GM18909 (cell line): ENCODE measurements at regions not wholly inside any gene's neighbourhood (a gene's known extent, or its start where the extent isn't known, plus 50 kb on each side); places are given as distances from the start of the nearest gene placed in this dataset.

ENCODE experiments used
- ATAC-seq: cut with Tn5 transposase; IDR thresholded peaks from one replicate; pipeline ENCODE4 v1.9.1; 2021; ENCODE audit warnings: mild to moderate bottlenecking; ENCODE audit not compliant: unreplicated experiment, poor library complexity

- ATAC-seq, result no peak
Measured at GRCh38 chr3:459311-459670, 262.7 kb downstream of the CHL1 start.

DNA sequence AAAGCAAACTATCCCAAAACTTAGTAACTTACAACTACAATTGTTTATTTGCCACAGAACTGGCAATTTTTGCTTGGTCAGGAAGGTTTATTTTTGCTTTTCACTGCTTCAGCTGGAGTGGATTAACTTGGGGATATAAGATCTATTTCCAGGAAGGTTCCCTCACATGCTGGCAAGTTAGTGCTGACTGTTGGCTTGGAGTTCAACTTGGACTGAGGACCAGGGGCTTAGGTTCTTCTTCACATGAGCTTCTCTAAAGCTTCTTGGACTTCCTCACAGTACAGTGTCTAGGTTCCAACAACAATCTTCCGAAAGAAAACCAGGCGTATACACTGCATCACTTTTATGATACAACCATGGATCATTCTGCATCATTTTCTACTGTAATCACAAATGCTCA, 264.4 kb downstream of the CHL1 start:
- no peak for ATAC-seq

GRCh38 chr3:462851-463250, 266.3 kb downstream of the CHL1 start:
- no peak for ATAC-seq

- peak; percentile 96 for ATAC-seq
Measured at GRCh38 chr3:463252-464192, 267.0 kb downstream of the CHL1 start.

DNA sequence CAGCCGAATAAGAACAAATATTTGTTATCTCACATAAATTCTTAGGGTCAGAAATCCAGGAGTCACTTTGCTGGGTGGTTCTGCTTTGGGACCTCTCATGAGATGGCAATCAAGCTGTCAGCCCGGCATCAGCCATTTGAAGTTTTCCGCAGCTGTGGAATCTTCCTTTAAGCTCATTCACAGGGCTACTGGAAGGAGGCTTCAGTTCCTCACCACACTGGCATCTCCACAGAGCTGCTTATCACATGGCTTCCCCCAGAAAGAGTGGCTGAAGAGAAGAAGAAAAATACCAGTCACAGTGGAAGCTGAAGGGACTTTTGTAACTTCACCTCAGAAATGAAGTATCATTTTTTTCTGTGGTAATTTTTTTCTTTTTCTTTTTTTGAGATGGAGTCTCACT, 267.7 kb downstream of the CHL1 start:
- peak; percentile 25 for ATAC-seq

GRCh38 chr3:468172-468571, 271.6 kb downstream of the CHL1 start:
- peak; percentile 41 for ATAC-seq

DNA sequence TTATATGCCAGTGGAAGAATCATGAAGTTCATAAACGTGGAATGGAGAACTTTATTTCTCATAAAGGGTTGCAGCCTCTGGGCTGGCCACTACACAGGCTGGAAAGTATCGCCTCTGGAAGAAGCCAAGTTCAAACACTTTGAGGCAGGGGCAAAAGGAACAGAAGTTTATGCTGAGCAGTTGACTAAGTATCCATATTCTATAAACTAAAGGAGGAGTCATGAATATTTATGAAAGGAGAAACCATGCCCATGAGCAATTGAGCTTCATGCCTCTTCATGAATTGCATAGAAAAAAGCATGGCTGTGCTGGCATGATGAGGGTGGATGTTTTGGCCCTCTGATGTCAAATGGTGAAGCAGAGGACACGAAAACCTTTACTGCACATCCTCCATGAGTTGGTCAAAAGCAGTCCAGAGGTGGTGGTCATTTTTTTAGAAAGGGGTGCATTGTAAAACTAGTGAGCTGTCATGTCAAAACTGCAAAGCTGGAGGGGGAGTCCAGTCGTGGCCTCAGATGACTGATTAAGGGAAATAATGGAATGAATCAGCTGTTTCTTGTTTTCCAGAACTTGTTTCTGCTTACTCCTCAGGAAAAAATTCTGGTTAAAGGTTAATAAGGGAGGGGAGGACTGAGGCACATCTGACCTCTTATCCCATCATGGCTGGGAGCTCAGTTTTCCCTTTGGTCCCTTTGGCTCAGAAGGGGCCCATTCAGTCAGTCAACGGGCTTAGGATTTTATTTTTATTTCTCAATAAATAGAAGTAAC, 276.7 kb downstream of the CHL1 start:
- no peak for ATAC-seq

GRCh38 chr3:474828-475227, 278.3 kb downstream of the CHL1 start:
- no peak for ATAC-seq

DNA sequence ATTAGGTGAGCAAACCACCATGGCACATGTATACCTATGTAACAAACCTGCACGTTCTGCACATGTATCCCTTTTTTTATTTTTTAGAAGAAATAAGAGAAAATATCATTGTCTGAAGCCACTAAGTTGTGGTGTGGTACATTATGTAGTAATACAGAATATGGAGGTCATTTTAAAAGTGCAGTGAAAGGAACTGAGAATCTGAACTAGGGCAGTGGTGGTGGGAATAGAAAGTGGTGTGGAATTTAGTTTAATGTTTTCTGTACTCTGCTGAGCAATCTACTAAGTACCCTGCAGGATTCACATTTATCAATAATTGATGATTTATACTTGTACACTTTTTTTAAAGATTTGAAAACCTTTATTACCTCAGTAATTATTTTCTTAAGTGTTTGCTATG, 283.5 kb downstream of the CHL1 start:
- peak; percentile 67 for ATAC-seq

- no peak for ATAC-seq
Measured at GRCh38 chr3:481111-481510, 284.5 kb downstream of the CHL1 start.

DNA sequence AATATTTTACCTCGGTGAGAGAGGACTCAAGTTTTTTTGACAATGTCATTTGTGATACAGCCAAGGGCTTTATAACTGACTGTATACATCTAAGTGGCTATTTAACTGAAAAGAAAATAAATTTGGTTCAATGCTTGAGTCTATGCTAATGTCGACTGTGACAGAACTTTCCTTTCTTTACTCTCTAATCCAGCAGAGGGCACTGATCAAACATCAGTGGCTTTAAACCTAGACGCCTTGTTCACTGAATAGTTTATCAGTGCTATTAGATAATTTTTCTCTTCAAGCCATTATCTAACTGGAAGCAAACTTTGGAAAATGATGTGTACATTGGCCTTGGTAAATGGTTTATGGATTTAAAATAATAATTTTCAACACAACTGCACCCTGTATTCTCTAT, 285.1 kb downstream of the CHL1 start:
- ATAC-seq, result peak; percentile 55

- ATAC-seq, result no peak
Measured at GRCh38 chr3:482479-482878, 285.9 kb downstream of the CHL1 start.

GRCh38 chr3:484341-484740, 287.8 kb downstream of the CHL1 start:
- ATAC-seq, result no peak

DNA sequence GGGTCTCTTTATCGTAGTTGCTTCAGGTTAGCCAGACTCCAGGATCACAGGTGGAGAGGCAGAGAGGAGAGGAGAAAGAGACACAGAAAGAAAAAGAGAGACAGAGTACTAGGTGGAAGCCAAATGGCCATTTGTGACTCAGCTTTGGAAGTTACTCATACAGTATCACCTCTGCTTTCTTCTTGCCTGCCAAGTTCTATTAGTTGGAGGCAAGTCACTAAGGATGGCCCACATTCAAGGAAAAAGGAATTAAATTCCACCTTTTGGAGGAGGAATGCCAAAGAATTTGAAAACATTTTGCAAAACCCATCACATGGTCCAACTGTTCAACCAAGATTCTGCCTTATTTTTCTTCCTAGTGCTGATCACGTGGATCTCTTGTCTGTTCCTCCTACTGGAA, 291.1 kb downstream of the CHL1 start:
- no peak for ATAC-seq

- ATAC-seq, result no peak
Measured at GRCh38 chr3:492586-493316, 296.2 kb downstream of the CHL1 start.

DNA sequence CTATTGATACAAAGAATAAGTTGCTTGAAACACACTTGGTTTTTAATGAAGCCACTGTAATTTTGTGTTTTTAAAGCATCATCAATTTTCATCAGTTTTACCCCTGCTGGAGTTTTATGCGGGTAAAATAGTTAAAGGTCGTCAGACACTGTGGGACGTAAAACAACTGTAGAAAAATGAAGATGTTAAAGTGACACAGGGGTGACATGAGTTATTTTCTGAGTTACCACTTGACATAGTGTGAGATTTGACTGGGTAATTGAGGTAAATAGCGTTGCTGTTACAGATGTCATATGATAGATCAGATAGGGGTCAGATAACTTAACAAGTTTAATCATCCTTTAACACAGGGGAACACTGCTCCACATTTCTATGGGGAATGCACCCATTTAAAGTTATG, 297.6 kb downstream of the CHL1 start:
- ATAC-seq, result no peak

- no peak for ATAC-seq
Measured at GRCh38 chr3:498487-498886, 301.9 kb downstream of the CHL1 start.

- no peak for ATAC-seq
Measured at GRCh38 chr3:499001-499761, 302.6 kb downstream of the CHL1 start.

DNA sequence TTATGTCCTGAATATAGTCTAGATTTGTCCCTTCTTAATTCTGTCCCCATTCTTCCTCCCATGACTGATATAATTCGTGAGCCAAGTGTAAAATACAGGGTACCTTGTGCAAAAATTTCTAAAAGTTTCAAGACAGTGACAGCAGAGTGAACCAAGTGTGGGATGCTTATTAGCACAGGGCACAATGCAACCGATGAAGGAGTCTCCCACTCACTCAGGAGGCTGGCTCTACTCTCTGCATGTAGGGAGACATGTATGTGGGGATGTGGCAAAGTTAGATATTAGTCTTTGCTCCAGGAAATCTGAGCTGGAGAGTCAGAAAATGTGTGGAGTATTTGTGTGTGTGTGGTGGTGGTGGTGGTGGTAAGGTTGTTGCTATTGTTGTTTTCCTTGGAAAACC, 305.9 kb downstream of the CHL1 start:
- no peak for ATAC-seq

GRCh38 chr3:513301-513700, 316.7 kb downstream of the CHL1 start:
- ATAC-seq, result no peak
